NCI-H1105 (cell line): ENCODE measurements at regions not wholly inside any gene's neighbourhood (a gene's known extent, or its start where the extent isn't known, plus 50 kb on each side); places are given as distances from the start of the nearest gene placed in this dataset.
A peak's percentile ranks its signal among the peaks of the same experiment; 100 is the strongest.
"Not testable (repeated sequence)": the region's sequence is repeated elsewhere in the genome, so short reads cannot be mapped to it uniquely, and the experiment has no call there.

Source experiments
- DNase-seq: peaks from one replicate; lab custom pipeline; 2025; lab: John Stamatoyannopoulos, UW

DNA sequence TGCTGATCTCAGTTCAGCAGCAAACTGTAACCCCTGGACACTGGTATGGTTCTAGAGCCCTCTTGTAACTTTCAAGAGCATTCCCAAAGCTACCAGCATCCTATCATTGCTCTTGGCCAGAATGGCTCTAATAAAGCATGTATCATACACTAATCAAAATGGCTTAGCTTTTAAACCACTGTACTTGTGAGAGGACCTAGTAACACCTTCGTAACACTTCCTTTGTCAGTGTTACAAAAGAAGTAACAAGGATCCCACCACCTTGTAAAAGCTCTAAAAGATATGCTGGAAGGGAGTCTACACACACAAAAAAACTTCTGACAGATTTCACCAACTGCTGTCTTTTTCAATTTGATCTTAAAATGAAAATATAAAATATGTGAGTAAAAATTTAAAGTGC, 144.7 kb downstream of the ALOX5 start:
- no peak for DNase-seq

DNA sequence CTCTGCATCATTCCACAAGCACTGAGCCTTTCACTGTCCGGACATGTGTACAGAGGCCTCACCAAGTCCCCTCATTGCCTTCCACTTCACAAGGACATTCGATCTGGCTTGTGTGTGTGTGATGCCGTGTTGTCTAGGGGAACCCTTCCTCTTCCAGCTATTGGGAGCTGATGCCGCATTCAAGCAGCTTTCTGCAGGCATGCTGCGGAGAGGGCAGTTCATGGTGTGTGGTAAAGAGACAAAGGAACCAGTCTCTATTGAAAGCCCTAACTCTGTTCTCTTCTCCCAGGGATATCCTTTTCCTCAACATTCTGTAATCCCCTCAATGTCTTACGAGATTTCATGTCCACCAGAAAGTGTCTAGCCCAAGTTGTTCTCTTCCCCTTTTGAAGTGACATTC, 141.6 kb downstream of the ALOX5 start:
- DNase-seq, result no peak

DNA sequence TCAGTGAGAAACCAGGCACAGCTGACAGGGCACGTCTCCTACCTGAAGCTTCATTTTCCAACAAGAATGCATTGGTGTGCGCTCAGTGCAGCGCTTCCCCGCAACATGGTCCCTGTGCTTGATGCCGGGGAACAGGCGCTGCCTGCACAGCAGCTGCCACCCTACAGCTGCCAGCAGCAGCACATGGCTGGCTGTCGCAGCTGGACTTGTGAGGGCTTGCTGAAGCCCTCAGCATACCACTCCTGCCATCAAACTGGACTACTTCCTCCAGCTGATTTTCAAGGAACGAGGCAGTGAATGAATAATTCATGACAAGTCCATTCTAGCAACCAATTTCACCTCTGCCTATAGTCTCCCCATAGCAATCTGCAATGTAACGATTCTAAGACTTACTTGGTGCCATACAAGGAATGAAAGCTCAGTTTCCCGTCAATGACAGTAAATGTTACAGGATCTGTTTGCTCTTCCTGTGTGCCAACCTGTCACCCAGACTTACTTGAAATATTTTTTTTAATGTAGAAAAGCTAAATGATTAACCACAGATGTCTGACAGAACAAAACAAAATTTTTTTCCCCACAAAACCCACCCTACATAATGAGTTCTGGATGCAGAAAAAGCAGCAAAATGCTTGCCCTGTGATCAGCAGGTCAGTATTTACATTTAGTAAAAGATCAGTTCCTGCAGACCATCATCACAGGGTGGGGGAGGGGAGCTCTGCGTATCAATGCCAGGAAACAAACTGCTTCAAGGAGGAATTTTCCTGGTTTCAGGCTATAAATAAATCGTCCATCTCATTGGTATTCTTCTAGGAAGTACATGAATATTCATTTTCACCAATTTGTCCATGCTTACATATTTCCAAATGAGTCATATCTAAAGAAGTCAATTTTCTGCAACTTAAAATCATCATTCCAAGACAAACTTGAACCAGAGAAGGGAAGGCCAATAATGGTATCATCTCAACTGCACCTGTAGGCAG, 140.6 kb downstream of the ALOX5 start:
- DNase-seq, result peak; percentile 60

DNA sequence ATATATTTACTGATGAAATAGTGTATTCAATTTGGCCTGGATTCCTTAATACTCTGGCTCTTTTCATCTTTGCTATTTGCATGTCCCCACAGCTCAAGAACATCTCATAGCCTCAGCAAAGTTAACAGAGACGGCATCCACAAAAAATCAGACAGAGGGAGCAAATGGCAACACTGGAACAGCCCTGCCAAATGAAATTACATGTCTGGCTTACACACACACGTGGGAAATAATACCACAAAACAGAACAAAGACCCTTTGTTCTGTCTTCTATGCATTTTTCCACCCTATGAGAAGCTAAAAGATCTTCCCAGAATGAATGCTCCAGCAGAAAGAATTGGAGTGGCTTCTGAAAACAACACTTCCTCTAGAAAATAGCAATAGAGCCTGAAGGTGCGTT, 139.5 kb downstream of the ALOX5 start:
- DNase-seq, result no peak

DNA sequence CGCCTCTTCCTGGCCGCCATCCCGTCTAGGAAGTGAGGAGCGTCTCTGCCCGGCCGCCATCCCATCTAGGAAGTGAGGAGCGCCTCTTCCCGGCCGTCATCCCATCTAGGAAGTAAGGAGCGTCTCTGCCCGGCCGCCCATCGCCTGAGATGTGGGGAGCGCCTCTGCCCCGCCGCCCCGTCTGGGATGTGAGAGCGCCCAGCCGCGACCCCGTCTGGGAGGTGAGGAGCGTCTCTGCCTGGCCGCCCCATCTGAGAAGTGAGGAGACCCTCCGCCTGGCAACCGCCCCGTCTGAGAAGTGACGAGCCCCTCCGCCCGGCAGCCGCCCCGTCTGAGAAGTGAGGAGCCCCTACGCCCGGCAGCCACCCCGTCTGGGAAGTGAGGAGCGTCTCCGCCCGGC, 137.9 kb downstream of the ALOX5 start:
- DNase-seq, result not testable (repeated sequence)

DNA sequence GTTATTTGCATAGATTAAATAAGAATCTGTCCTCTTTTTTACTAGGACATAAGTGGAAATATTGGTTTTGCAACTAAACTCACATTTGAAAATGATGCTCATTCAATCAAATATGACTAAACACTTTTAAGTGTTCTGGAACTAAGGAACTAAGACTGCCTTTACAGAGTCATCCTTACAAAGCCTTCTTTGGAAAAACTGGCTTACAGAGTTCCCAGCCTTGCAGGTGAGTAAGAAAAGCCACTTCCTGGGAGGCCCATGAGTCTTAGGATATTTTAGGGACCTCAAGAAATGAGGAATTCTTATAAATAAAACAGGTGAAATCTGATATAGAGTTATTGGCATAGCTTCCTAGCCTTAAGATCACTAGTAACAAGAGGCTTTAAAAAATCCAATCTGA, 135.5 kb downstream of the ALOX5 start:
- DNase-seq, result no peak

DNA sequence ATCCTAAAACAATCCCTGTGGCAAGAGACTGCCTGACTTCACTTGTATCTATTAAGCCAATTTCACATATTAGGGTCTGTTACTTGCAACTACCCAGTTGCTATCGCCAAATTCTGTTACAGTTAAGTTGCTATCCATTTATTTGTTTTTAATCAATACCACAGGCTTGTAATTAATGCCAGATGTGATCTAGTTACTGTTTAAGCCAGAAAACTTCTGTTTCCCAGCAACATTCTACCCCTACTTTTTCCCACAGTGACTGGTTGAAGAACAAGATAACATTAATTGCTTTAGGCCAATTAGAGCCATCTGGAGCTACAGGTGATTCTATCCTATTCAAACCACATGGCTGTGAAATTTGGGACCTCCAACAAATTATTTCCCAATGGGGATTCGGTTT, 131.3 kb downstream of the ALOX5 start:
- DNase-seq, result no peak

DNA sequence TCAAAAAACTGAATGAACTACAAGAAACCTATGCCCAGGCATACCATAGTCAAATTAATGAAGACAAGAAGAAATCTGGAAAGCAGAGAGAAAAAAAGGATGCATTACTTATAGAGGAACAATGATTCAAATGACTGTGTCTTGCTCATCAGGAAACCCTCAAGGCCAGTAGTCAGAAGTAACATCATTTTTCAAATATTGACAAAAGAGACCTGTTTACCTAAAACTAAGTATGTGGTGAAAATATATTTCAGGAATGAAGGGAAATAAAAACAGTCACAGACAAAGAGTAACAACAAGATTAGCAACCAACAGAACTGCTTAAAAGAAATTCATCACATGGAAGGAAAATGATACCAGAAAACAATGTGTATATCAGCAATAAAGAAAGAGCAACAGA, 128.4 kb downstream of the ALOX5 start:
- DNase-seq, result no peak

DNA sequence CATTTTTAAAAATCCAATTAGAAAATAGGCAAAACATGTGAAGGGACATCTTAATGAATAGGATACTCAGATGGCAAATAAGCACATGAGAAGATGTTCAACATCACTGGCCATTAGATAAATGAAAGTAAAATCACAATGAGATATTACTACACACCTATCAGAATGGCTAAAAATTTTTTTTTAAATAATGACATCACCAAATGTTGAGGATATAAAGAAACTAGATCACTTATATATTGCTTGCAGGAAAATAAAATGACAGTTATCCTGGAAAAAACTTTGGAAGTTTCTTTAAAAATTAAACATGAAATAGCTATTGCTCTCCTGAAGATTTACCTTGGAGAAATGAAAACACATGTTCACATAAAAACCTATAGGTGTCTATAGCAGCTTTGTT, 127.8 kb downstream of the ALOX5 start:
- DNase-seq, result no peak

DNA sequence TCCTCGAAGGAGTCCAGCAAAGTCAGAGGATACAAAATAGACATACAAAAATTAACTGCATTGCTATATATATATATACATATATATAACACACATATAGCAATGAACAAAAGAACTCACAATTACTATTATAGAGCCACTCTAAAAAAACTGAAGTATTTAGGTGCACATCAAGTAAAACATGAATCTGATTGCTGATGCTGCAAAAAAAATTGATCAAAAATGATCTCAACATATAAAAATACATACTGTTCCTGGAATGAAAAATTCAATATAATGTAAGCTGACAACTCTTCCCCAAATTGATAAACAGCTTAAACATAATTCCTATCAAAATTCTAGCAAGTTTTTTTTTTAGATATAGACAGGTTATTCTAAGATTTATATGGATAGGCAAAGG, 126.8 kb downstream of the ALOX5 start:
- DNase-seq, result no peak

DNA sequence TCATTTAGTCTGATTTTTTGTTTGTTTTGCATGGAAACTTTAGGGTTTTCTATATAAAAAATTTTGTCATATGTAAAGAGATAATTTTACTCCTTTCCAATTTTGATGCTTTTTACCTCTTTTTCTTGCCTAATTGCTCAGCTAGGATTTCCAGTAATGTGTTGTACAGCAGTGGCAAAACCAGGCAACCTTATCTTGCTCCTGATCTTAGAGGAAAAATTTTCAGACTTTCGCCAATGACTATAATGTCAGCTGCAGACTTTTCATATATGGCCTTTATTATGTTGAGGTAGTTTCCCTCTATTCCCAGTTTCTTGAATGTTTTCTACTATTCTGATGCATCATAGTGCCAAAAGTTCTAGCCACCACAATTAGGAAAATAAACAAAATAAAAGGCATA, 126.3 kb downstream of the ALOX5 start:
- DNase-seq, result no peak

DNA sequence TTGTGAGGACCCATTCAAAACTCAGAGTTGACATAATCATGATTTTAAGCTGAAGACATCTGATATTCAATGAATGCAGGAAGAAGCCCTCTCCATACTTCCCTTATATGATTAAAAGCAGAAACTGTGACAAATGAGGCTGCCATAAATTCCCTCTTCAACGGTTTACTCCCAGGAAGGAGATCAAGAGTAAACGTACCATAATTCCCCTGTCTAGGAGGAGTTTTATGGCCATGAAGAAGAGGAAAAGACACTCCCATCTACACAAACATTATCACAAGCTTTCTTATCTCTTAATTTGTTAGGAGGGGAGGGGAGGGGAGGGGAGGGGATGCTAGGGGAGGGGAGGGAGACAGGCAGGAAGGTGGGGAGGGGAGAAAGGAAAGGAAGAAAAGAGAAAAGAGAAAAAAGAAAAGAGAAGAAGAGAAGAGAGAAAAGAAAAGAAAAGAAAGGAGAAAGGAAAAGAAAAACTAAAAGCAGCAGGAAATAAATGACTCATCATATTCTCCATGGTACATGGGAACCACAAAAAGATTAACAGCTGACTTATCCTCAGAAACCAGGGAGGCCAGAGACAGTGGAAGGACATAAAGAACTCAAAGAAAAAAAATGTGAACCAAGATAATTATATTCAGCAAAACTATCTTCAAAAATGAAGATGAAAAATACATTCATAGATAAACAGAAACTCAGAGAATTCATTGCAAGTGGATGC, 121.6 kb downstream of the ALOX5 start:
- DNase-seq, result no peak
